K562 (cell line): ENCODE measurements at regions not wholly inside any gene's neighbourhood (a gene's known extent, or its start where the extent isn't known, plus 50 kb on each side); places are given as distances from the start of the nearest gene placed in this dataset.

Source experiments
- ATAC-seq: fragments of 200-7000 bp; cut with Tn5 transposase; 3 replicates; pipeline ENCODE4 v1.9.1; 2020; ENCODE audit warnings: moderate library complexity
- BruUV-seq: library from RNA; stranded (reverse); fragments of 400-500 nt; replicated peaks from 2 replicates; lab custom pipeline; 2021; lab: Mats Ljungman, UMichigan
- CTCF ChIA-PET: fragments of 300-600 bp; formaldehyde crosslinking; extraction: SDS; loops from one replicate; lab custom pipeline; 2021; ENCODE audit warnings: low intra/inter-chr PET ratio; lab: Yijun Ruan, JAX
- POLR2A ChIA-PET: fragments of 300-600, 350-650 bp; sonication (Branson Sonifier 250); formaldehyde crosslinking; extraction: SDS; loops from one replicate; lab custom pipeline; 2021; ENCODE audit warnings: antibody characterized with exemption, inconsistent platforms; lab: Yijun Ruan, JAX
- DNase-seq, 4 experiments: peaks; one replicate each; pipeline versions ENCODE4 v3.0.0 to v3.0.0-alpha.2; 2011 to 2018; ENCODE audit warnings: low spot score in 3 of 4, mixed read lengths in 3 of 4; ENCODE audit errors: extremely low read depth in 1 of 4
- FAIRE-seq: peaks from 2 replicates; lab custom pipeline; 2011; peaks lifted over from hg19 to GRCh38; lab: Jason Lieb, UNC
- H2AFZ ChIP-seq: 2 replicates; pipeline ENCODE4 v1.6.0; 2011; ENCODE audit warnings: low read depth, low read length, control low read depth, inconsistent platforms
- H3K27ac ChIP-seq: fragments of 200-600 bp; 3 replicates; pipeline ENCODE4 v1.8.0; 2011; ENCODE audit warnings: low read depth, mild to moderate bottlenecking, control low read depth, inconsistent platforms, low read length, moderate library complexity, mixed read lengths; ENCODE audit errors: extremely low read depth
- H3K27me3 ChIP-seq, 2 experiments: fragments of 300-600 bp in 1 of 2; 2 replicates in 1 of 2; 3 replicates in 1 of 2; pipeline versions ENCODE4 v1.6.0 to v1.8.0; 2011; ENCODE audit warnings: inconsistent platforms in 2 of 2, low read length in 2 of 2, mild to moderate bottlenecking in 1 of 2, mixed read lengths in 1 of 2, moderate library complexity in 1 of 2; ENCODE audit not compliant: control insufficient read depth in 2 of 2, insufficient read depth in 2 of 2
- H3K36me3 ChIP-seq: fragments of 300-600 bp; 3 replicates; pipeline ENCODE4 v1.8.0; 2011; ENCODE audit warnings: mild to moderate bottlenecking, low read length, inconsistent platforms; ENCODE audit not compliant: control insufficient read depth, insufficient read depth
- H3K4me1 ChIP-seq, 2 experiments: fragments of 200-600 bp in 1 of 2; replicated peaks in 1 of 2; 2 replicates in 1 of 2; 3 replicates in 1 of 2; pipeline versions ENCODE4 v1.5.1 to v1.8.0; 2011; ENCODE audit warnings: inconsistent platforms in 2 of 2, low read length in 2 of 2, mild to moderate bottlenecking in 1 of 2, mixed read lengths in 1 of 2, moderate library complexity in 1 of 2; ENCODE audit not compliant: control insufficient read depth in 2 of 2, insufficient read depth in 2 of 2
- H3K4me2 ChIP-seq: 2 replicates; pipeline ENCODE4 v1.6.1; 2011; ENCODE audit warnings: low read length, control low read depth, inconsistent platforms, mixed read lengths; ENCODE audit not compliant: insufficient read depth
- H3K4me3 ChIP-seq: fragments of 200-600 bp; sonication (generic), shearing (Covaris generic); 2 replicates; pipeline ENCODE4 v1.5.1; 2016; ENCODE audit warnings: control low read depth, inconsistent platforms
- H3K79me2 ChIP-seq: fragments of 200-600 bp; 3 replicates; pipeline ENCODE4 v1.8.0; 2011; ENCODE audit warnings: low read length, inconsistent platforms; ENCODE audit not compliant: control insufficient read depth, insufficient read depth
- H3K9ac ChIP-seq, 2 experiments: 2 replicates each; pipeline versions ENCODE4 v1.6.0 to v1.6.1; 2011; ENCODE audit warnings: low read depth in 2 of 2, low read length in 2 of 2, control low read depth in 1 of 2, inconsistent platforms in 1 of 2, mild to moderate bottlenecking in 1 of 2, mixed read lengths in 1 of 2; ENCODE audit not compliant: insufficient read depth in 1 of 2
- H3K9me1 ChIP-seq: one replicate; pipeline ENCODE4 v1.6.0; 2011; ENCODE audit warnings: inconsistent platforms, mild to moderate bottlenecking, low read length, moderate library complexity; ENCODE audit not compliant: control insufficient read depth, insufficient read depth
- H3K9me3 ChIP-seq: replicated peaks from 2 replicates; pipeline ENCODE4 v1.5.1; 2011; ENCODE audit warnings: low read depth, low read length, inconsistent platforms; ENCODE audit not compliant: control insufficient read depth, insufficient read depth
- H4K20me1 ChIP-seq: replicated peaks from 2 replicates; pipeline ENCODE4 v1.6.1; 2011; ENCODE audit warnings: low read length, inconsistent platforms, mixed read lengths; ENCODE audit not compliant: control insufficient read depth, insufficient read depth
- ARHGAP35 ChIP-seq: fragments of 450-650 bp; IDR thresholded peaks from 2 replicates; pipeline ENCODE4 v1.6.1; 2018; ENCODE audit not compliant: partially characterized antibody
- ILF3 ChIP-seq: fragments of 450-650 bp; IDR thresholded peaks from 2 replicates; pipeline ENCODE4 v1.6.1; 2018; ENCODE audit warnings: antibody characterized with exemption, mild to moderate bottlenecking, moderate library complexity, borderline replicate concordance
- MEF2D ChIP-seq: conservative IDR thresholded peaks from 2 replicates; pipeline ENCODE4 v1.6.1; 2016; ENCODE audit warnings: low read depth, missing genetic modification characterization, missing compliant biosample characterization
- MEIS2 ChIP-seq: fragments of 450-650 bp; IDR thresholded peaks from 2 replicates; pipeline ENCODE4 v1.6.1; 2014; ENCODE audit warnings: mild to moderate bottlenecking; ENCODE audit not compliant: partially characterized antibody
- NR2F6 ChIP-seq: fragments of 450-650 bp; formaldehyde crosslinking; IDR thresholded peaks from 2 replicates; pipeline ENCODE4 v1.4.0; 2020; ENCODE audit warnings: mild to moderate bottlenecking
- NUFIP1 ChIP-seq: fragments of 450-650 bp; IDR thresholded peaks from 2 replicates; pipeline ENCODE4 v1.6.1; 2018; ENCODE audit not compliant: partially characterized antibody
- RBM25 ChIP-seq: fragments of 200-400 bp; formaldehyde crosslinking; IDR thresholded peaks from 2 replicates; pipeline ENCODE4 v1.6.1; 2018; ENCODE audit warnings: low read length, low read depth, moderate library complexity; ENCODE audit not compliant: severe bottlenecking
- RBM39 ChIP-seq: fragments of 200-400 bp; formaldehyde crosslinking; optimal IDR thresholded peaks from 2 replicates; pipeline ENCODE3; 2018; ENCODE audit warnings: low read depth, low read length
- SRSF9 ChIP-seq: fragments of 200-400 bp; formaldehyde crosslinking; IDR thresholded peaks from 2 replicates; pipeline ENCODE4 v1.6.1; 2017; ENCODE audit warnings: low read depth, low read length, borderline replicate concordance
- WGBS: fragments of 100-300 bp; shearing (Covaris generic); methylation state at CpG from one replicate; pipeline ENCODE4 v1.1.6; 2016; ENCODE audit warnings: low coverage, mixed read lengths; ENCODE audit not compliant: insufficient coverage; ENCODE audit errors: missing lambda C conversion rate; 5-methylcytosine and 5-hydroxymethylcytosine counted together
- in situ Hi-C: fragments of 300-500 bp; cut with MboI; formaldehyde crosslinking; loops from 4 replicates; pipeline ENCODE4 v1.15.0; 2018; ENCODE audit warnings: inconsistent platforms, mixed read lengths
- intact Hi-C: fragments of 100-400 bp; cut with micrococcal nuclease; formaldehyde crosslinking; loops from 2 replicates; pipeline ENCODE4 v1.14.2; 2022
- TF ChIP-seq, protein P1 (sequence below): fragments of 250-450 bp; sonication (Bioruptor Pico); IDR thresholded peaks from 2 replicates; pipeline ENCODE4 v1.4.0; 2020
- TF ChIP-seq, protein P2 (sequence below): conservative IDR thresholded peaks from 2 replicates; pipeline ENCODE4 v1.6.1; 2011; ENCODE audit warnings: low read depth, mild to moderate bottlenecking, low read length; ENCODE audit not compliant: control insufficient read depth
- TF ChIP-seq, protein P3 (sequence below): sonication (generic); formaldehyde crosslinking; IDR thresholded peaks from 2 replicates; pipeline ENCODE4 v1.8.1; 2022; ENCODE audit warnings: missing genetic modification reagents

DNA sequence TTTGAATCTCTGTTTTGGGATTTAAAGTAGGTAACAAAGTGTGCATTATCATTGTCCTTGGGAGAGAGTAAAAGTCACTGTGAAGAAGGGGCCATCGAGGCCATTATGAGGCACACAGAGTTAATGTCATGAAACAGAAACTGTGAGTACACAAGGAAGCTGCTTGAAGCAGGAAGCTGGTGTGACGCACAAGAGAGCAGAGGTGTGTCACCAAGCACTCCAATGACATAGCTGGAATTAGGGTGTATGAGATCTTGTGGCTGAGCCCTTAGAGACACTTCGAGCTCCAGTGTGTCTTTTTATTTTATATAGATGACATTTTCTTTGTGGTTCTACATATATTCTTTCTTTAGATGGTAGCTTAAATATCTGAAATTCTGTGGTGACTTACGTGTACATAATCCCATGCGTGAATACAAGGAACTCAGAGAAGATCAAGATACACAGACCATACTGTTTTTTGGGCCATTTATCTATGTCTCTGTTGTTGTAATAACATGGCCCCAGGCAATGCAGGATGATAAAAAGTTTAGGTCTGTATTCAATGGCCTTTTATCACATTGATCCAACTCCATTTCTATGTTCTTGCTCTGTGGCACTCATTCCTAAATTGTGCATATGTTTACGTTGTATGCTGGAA lies 164.7 kb upstream of the FAM98A start:
- no peak overlapping the region for H3K4me3 ChIP-seq
- in situ Hi-C loops (no loop called here), intact Hi-C loops (no loop called here)
- no peaks in the 10 kb centered on the region for H3K36me3 ChIP-seq
- H4K20me1 ChIP-seq, result no peaks in the 10 kb centered on the region
- POLR2A ChIA-PET, result interaction anchor here (0.5 kb wide), 1 partner anchor 295 kb away, joined by 3 read pairs; no protein-coding TSS in a partner anchor
- 0% methylated on average over 6 of the region's 6 CpGs for WGBS
- no peaks in the 10 kb centered on the region for H3K27me3 ChIP-seq
- no peak overlapping the region for H3K9ac ChIP-seq
- no peaks in the 10 kb centered on the region for H3K9me1 ChIP-seq
- BruUV-seq, result no TSS peak
- H3K4me2 ChIP-seq, result no peak overlapping the region
- no peaks in the 10 kb centered on the region for H3K79me2 ChIP-seq
- no peak for DNase-seq
- H3K4me1 ChIP-seq, result no peaks in the 10 kb centered on the region
- FAIRE-seq, result no peak
- ATAC-seq, result no peak
- no peaks in the 10 kb centered on the region for H3K9me3 ChIP-seq
- CTCF ChIA-PET, result no interaction called here
- TF ChIP-seq MEF2D (tag), result no peak
- no peak for TF ChIP-seq SRSF9
- no peak for TF ChIP-seq NR2F6 (CRISPR knock-in tag)
- TF ChIP-seq, protein P1, sequence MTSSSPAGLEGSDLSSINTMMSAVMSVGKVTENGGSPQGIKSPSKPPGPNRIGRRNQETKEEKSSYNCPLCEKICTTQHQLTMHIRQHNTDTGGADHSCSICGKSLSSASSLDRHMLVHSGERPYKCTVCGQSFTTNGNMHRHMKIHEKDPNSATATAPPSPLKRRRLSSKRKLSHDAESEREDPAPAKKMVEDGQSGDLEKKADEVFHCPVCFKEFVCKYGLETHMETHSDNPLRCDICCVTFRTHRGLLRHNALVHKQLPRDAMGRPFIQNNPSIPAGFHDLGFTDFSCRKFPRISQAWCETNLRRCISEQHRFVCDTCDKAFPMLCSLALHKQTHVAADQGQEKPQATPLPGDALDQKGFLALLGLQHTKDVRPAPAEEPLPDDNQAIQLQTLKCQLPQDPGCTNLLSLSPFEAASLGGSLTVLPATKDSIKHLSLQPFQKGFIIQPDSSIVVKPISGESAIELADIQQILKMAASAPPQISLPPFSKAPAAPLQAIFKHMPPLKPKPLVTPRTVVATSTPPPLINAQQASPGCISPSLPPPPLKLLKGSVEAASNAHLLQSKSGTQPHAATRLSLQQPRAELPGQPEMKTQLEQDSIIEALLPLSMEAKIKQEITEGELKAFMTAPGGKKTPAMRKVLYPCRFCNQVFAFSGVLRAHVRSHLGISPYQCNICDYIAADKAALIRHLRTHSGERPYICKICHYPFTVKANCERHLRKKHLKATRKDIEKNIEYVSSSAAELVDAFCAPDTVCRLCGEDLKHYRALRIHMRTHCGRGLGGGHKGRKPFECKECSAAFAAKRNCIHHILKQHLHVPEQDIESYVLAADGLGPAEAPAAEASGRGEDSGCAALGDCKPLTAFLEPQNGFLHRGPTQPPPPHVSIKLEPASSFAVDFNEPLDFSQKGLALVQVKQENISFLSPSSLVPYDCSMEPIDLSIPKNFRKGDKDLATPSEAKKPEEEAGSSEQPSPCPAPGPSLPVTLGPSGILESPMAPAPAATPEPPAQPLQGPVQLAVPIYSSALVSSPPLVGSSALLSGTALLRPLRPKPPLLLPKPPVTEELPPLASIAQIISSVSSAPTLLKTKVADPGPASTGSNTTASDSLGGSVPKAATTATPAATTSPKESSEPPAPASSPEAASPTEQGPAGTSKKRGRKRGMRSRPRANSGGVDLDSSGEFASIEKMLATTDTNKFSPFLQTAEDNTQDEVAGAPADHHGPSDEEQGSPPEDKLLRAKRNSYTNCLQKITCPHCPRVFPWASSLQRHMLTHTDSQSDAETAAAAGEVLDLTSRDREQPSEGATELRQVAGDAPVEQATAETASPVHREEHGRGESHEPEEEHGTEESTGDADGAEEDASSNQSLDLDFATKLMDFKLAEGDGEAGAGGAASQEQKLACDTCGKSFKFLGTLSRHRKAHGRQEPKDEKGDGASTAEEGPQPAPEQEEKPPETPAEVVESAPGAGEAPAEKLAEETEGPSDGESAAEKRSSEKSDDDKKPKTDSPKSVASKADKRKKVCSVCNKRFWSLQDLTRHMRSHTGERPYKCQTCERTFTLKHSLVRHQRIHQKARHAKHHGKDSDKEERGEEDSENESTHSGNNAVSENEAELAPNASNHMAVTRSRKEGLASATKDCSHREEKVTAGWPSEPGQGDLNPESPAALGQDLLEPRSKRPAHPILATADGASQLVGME, result no peak
- TF ChIP-seq NUFIP1, result no peak
- TF ChIP-seq MEIS2, result no peak
- no peak for TF ChIP-seq ARHGAP35
- TF ChIP-seq RBM39, result no peak
- TF ChIP-seq ILF3, result no peak
- TF ChIP-seq RBM25, result no peak
- TF ChIP-seq, protein P2, sequence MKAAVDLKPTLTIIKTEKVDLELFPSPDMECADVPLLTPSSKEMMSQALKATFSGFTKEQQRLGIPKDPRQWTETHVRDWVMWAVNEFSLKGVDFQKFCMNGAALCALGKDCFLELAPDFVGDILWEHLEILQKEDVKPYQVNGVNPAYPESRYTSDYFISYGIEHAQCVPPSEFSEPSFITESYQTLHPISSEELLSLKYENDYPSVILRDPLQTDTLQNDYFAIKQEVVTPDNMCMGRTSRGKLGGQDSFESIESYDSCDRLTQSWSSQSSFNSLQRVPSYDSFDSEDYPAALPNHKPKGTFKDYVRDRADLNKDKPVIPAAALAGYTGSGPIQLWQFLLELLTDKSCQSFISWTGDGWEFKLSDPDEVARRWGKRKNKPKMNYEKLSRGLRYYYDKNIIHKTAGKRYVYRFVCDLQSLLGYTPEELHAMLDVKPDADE, result no peak
- TF ChIP-seq, protein P3, sequence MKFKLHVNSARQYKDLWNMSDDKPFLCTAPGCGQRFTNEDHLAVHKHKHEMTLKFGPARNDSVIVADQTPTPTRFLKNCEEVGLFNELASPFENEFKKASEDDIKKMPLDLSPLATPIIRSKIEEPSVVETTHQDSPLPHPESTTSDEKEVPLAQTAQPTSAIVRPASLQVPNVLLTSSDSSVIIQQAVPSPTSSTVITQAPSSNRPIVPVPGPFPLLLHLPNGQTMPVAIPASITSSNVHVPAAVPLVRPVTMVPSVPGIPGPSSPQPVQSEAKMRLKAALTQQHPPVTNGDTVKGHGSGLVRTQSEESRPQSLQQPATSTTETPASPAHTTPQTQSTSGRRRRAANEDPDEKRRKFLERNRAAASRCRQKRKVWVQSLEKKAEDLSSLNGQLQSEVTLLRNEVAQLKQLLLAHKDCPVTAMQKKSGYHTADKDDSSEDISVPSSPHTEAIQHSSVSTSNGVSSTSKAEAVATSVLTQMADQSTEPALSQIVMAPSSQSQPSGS (CRISPR knock-in tag), result no peak
- no peak overlapping the region for H3K27ac ChIP-seq
- H2AFZ ChIP-seq, result no peak overlapping the region
